Gastrocnemius medialis (tissue), 4 donors: ENCODE measurements at regions not wholly inside any gene's neighbourhood (a gene's known extent, or its start where the extent isn't known, plus 50 kb on each side); places are given as distances from the start of the nearest gene placed in this dataset.

Experiments used
- ATAC-seq, 2 donors: fragments of 150-250 bp; one replicate each; pipeline ENCODE4 v1.9.1; 2016
- DNase-seq, 2 donors: peaks; one replicate each; pipeline ENCODE4 v3.0.0-alpha.2; 2019
- H3K27ac ChIP-seq, 4 donors: fragments of 200-600 bp; sonication (generic); 1 replicate in 1 of 4; 2 replicates in 3 of 4; pipeline ENCODE4 v1.5.1; 2016 to 2018; ENCODE audit warnings: mild to moderate bottlenecking in 2 of 4, moderate library complexity in 1 of 4
- H3K27me3 ChIP-seq, 3 donors: fragments of 200-600 bp; sonication (generic) in 2 of 3; 1 replicate in 1 of 3; 2 replicates in 2 of 3; pipeline versions ENCODE4 v1.5.1 to v1.6.0; 2016 to 2019; ENCODE audit warnings: mild to moderate bottlenecking in 1 of 3, moderate library complexity in 1 of 3
- H3K36me3 ChIP-seq, 2 donors: fragments of 200-600 bp; sonication (generic) in 1 of 2; one replicate each; pipeline ENCODE4 v1.5.1; 2017 to 2018
- H3K4me1 ChIP-seq, 2 donors: fragments of 200-600 bp; sonication (generic) in 1 of 2; one replicate each; pipeline ENCODE4 v1.5.1; 2016 to 2017; ENCODE audit warnings: mild to moderate bottlenecking in 2 of 2
- H3K4me3 ChIP-seq, 4 donors: fragments of 200-600 bp; sonication (generic) in 3 of 4; 1 replicate in 1 of 4; 2 replicates in 3 of 4; pipeline ENCODE4 v1.5.1; 2016 to 2019; ENCODE audit warnings: mild to moderate bottlenecking in 2 of 4
- H3K9me3 ChIP-seq, 3 donors: fragments of 200-600 bp; sonication (generic) in 2 of 3; 1 replicate in 1 of 3; 2 replicates in 2 of 3; pipeline ENCODE4 v1.5.1; 2016 to 2019
- CTCF ChIP-seq, 5 experiments: fragments of 450-650 bp in 3 of 5; fragments of 200-600 bp in 2 of 5; sonication (generic) in 2 of 5; IDR thresholded peaks in 4 of 5; conservative IDR thresholded peaks in 1 of 5; 1 replicate in 4 of 5; 2 replicates in 1 of 5; pipeline ENCODE4 v1.5.1; 2016 to 2019; ENCODE audit warnings: antibody characterized with exemption in 5 of 5, mild to moderate bottlenecking in 3 of 5, moderate library complexity in 3 of 5
- POLR2A ChIP-seq, 2 donors: fragments of 450-650 bp; IDR thresholded peaks; one replicate each; pipeline ENCODE4 v1.6.1; 2017; ENCODE audit warnings: antibody characterized with exemption in 2 of 2, mild to moderate bottlenecking in 2 of 2, moderate library complexity in 2 of 2
- in situ Hi-C, 4 donors: fragments of 200-750 bp; cut with MboI; loops; one replicate each; pipeline versions ENCODE4 v1.15.0 to v1.8.0; 2017; ENCODE audit warnings: low sequenced_read_pairs in 4 of 4
- intact Hi-C: fragments of 100-400 bp; cut with DNase I; formaldehyde crosslinking; loops from one replicate; pipeline ENCODE4 v1.15.1; 2023; ENCODE audit warnings: low total_unique reads

- Histone ChIP-seq H3K9me3 (peaks cover 0 to 7% (median 0%) of the 10 kb centered on the region in 3 donors), H3K36me3 (no peaks in the 10 kb centered on the region), H3K4me1 (no peaks in the 10 kb centered on the region), H3K4me3 (no peak overlapping the region), H3K27me3 (no peaks in the 10 kb centered on the region), H3K27ac (no peak overlapping the region)
- TF ChIP-seq POLR2A (IDR thresholded peaks at IDR 0.05) (no peak), CTCF (IDR thresholded peaks at IDR 0.05 in 4 of 5, conservative IDR thresholded peaks at IDR 0.05 in 1 of 5) (no peak)
- ATAC-seq (no peak), DNase-seq (no peak)
- in situ Hi-C loops = loop anchor here in 1 of 4 donors (25.0 kb wide), 1 partner anchor 401 kb away; no protein-coding TSS in a partner anchor
- intact Hi-C loops = no loop called here
These were observed 211.6 kb upstream of the TAPT1 start for GRCh38 chr4:16437836-16438235.

GRCh38 chr4:16431866-16432265 lies 205.6 kb upstream of the TAPT1 start:
- Histone ChIP-seq H3K4me1 (no peaks in the 10 kb centered on the region), H3K4me3 (no peak overlapping the region), H3K9me3 (no peaks in the 10 kb centered on the region), H3K36me3 (no peaks in the 10 kb centered on the region), H3K27ac (no peak overlapping the region), H3K27me3 (no peaks in the 10 kb centered on the region)
- no peak for DNase-seq
- no peak for ATAC-seq
- TF ChIP-seq CTCF (IDR thresholded peaks at IDR 0.05 in 4 of 5, conservative IDR thresholded peaks at IDR 0.05 in 1 of 5) (no peak), POLR2A (IDR thresholded peaks at IDR 0.05) (no peak)
- in situ Hi-C loops (loop anchor here in 1 of 4 donors (25.0 kb wide), 1 partner anchor 395 kb away; no protein-coding TSS in a partner anchor), intact Hi-C loops (no loop called here)

DNA sequence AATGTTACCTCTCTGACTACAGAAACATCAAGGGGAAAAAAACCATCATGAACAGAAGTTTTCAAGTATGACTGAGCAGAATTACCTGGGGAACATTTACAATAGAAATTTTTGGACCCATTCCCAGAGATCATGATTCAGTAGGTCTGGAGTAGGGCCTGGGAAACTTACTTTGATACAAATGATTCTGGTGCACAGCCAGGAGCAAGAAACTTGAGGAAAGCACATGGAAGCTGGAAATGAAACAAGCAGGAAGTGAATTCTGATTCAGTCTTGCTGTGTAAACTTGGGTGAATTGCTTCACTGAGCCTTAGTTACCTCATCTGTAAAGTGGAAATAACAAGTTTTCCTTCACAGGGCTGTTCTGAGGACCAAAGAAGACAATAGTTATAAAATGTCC lies 192.5 kb upstream of the TAPT1 start:
- DNase-seq (no peak), ATAC-seq (no peak)
- H3K27ac ChIP-seq = no peak overlapping the region

DNA sequence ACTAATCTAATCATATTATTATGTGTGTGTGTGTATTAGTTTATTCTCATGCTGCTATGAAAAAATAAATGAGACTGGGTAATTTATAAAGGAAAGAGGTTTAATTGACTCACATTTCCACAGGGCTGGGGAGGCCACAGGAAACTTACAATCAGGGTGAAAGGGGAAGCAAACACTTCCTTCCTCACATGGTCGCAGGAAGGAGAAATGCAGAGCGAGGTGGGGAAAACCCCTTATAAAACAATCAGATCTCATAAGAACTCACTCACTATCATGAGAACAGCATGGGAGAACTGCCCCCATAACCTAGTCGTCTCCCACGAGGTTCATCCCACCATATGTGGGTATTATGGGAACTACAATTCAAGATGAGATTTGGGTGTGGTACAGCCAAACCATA lies 190.9 kb upstream of the TAPT1 start:
- in situ Hi-C loops (no loop called here), intact Hi-C loops (no loop called here)
- Histone ChIP-seq H3K27ac (no peak overlapping the region), H3K9me3 (peaks cover 0 to 4% (median 0%) of the 10 kb centered on the region in 3 donors), H3K36me3 (no peaks in the 10 kb centered on the region), H3K4me3 (no peak overlapping the region), H3K27me3 (no peaks in the 10 kb centered on the region), H3K4me1 (no peaks in the 10 kb centered on the region)
- DNase-seq = no peak
- TF ChIP-seq POLR2A (IDR thresholded peaks at IDR 0.05) (no peak), CTCF (IDR thresholded peaks at IDR 0.05 in 4 of 5, conservative IDR thresholded peaks at IDR 0.05 in 1 of 5) (no peak)
- ATAC-seq = no peak

More for the DNA sequence above, 192.5 kb upstream of the TAPT1 start:
- no peaks in the 10 kb centered on the region for H3K4me1 ChIP-seq
- intact Hi-C loops = no loop called here
- no peaks in the 10 kb centered on the region for H3K36me3 ChIP-seq
- H3K9me3 ChIP-seq = peaks cover 0 to 4% (median 0%) of the 10 kb centered on the region in 3 donors
- in situ Hi-C loops = no loop called here
- TF ChIP-seq POLR2A (IDR thresholded peaks at IDR 0.05) (no peak), CTCF (IDR thresholded peaks at IDR 0.05 in 4 of 5, conservative IDR thresholded peaks at IDR 0.05 in 1 of 5) (no peak)
- no peaks in the 10 kb centered on the region for H3K27me3 ChIP-seq
- no peak overlapping the region for H3K4me3 ChIP-seq

DNA sequence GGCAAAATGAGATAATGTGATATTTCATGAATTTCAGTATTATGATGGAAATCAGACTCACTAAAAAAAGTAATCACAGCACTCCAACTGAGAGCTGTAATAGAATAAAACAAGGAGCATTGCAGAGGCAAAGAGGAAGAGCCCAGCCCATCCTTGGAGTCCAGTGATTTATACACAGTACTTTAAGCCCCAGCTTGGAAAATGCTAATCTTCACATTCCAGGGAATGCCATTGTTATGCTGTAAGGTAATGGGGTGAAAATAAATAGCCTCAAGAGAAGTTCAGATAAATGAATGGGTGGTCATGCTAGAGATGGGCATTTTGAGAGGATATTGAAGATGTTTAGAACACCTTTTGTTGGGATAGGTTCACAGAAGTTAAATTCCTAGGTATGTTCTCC lies 190.3 kb upstream of the TAPT1 start:
- H3K27ac ChIP-seq = no peak overlapping the region
- ATAC-seq = no peak
- in situ Hi-C loops (no loop called here), intact Hi-C loops (no loop called here)
- H3K4me3 ChIP-seq = no peak overlapping the region
- no peaks in the 10 kb centered on the region for H3K36me3 ChIP-seq
- peaks cover 0 to 4% (median 0%) of the 10 kb centered on the region in 3 donors for H3K9me3 ChIP-seq
- DNase-seq = no peak
- TF ChIP-seq CTCF (IDR thresholded peaks at IDR 0.05 in 4 of 5, conservative IDR thresholded peaks at IDR 0.05 in 1 of 5) (no peak), POLR2A (IDR thresholded peaks at IDR 0.05) (no peak)
- no peaks in the 10 kb centered on the region for H3K4me1 ChIP-seq
- H3K27me3 ChIP-seq = no peaks in the 10 kb centered on the region
